ENCODE measurements at regions not wholly inside any gene's neighbourhood (a gene's known extent, or its start where the extent isn't known, plus 50 kb on each side); places are given as distances from the start of the nearest gene placed in this dataset.

DNA sequence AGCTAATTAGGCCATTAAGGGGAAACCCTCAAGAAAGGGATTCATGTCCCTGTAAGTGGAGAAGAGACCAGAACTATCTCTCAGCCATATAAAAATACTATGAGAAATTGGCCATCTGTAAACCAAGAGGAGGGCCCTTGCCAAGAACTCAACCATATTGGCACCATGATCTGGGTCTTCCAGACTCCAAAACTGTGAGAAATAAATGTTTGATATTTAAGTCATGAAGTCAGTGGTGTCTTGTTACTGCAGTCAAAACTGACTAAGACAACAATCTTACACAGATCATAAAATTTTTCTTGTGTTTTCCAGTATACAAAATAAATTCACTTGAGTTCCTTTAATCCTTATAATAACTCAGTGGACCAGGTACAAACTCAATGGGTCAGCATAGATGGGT lies 589.8 kb upstream of the CDH2 start:
- no peak for TF ChIP-seq BCL11A (IDR thresholded peaks at IDR 0.05; ENCODE audit: low read depth in 2 of 2, low read length in 2 of 2)
- TF ChIP-seq, protein P1, sequence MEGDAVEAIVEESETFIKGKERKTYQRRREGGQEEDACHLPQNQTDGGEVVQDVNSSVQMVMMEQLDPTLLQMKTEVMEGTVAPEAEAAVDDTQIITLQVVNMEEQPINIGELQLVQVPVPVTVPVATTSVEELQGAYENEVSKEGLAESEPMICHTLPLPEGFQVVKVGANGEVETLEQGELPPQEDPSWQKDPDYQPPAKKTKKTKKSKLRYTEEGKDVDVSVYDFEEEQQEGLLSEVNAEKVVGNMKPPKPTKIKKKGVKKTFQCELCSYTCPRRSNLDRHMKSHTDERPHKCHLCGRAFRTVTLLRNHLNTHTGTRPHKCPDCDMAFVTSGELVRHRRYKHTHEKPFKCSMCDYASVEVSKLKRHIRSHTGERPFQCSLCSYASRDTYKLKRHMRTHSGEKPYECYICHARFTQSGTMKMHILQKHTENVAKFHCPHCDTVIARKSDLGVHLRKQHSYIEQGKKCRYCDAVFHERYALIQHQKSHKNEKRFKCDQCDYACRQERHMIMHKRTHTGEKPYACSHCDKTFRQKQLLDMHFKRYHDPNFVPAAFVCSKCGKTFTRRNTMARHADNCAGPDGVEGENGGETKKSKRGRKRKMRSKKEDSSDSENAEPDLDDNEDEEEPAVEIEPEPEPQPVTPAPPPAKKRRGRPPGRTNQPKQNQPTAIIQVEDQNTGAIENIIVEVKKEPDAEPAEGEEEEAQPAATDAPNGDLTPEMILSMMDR (IDR thresholded peaks at IDR 0.05; ENCODE audit: control extremely low read depth in 1 of 3, insufficient read depth in 1 of 3, low read depth in 1 of 3, low read length in 3 of 3), result no peak
- TF ChIP-seq, protein P2, sequence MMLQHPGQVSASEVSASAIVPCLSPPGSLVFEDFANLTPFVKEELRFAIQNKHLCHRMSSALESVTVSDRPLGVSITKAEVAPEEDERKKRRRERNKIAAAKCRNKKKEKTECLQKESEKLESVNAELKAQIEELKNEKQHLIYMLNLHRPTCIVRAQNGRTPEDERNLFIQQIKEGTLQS (IDR thresholded peaks at IDR 0.05; ENCODE audit: insufficient read depth, low read depth, low read length), result no peak
- no peak for TF ChIP-seq POLR2A (IDR thresholded peaks at IDR 0.05; ENCODE audit: control extremely low read depth in 1 of 2, low read depth in 2 of 2, low read length in 2 of 2)
- TF ChIP-seq, protein P3, sequence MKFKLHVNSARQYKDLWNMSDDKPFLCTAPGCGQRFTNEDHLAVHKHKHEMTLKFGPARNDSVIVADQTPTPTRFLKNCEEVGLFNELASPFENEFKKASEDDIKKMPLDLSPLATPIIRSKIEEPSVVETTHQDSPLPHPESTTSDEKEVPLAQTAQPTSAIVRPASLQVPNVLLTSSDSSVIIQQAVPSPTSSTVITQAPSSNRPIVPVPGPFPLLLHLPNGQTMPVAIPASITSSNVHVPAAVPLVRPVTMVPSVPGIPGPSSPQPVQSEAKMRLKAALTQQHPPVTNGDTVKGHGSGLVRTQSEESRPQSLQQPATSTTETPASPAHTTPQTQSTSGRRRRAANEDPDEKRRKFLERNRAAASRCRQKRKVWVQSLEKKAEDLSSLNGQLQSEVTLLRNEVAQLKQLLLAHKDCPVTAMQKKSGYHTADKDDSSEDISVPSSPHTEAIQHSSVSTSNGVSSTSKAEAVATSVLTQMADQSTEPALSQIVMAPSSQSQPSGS (IDR thresholded peaks at IDR 0.05; ENCODE audit: low read length), result no peak
- TF ChIP-seq SIN3A (conservative IDR thresholded peaks at IDR 0.05 in 1 of 2, IDR thresholded peaks at IDR 0.05 in 1 of 2; ENCODE audit: low read depth in 1 of 2, low read length in 2 of 2), result no peak
- no peak for TF ChIP-seq CHD2 (IDR thresholded peaks at IDR 0.05; ENCODE audit: low read length)
- TF ChIP-seq EP300 (IDR thresholded peaks at IDR 0.05; ENCODE audit: borderline replicate concordance in 1 of 2, low read depth in 2 of 2, low read length in 2 of 2), result no peak
- no peak for TF ChIP-seq RAD21 (IDR thresholded peaks at IDR 0.05 in 1 of 2, conservative IDR thresholded peaks at IDR 0.05 in 1 of 2; ENCODE audit: low read depth in 2 of 2, low read length in 2 of 2)
- no peak for TF ChIP-seq CBX5 (IDR thresholded peaks at IDR 0.05; ENCODE audit: low read depth, low read length)
